ENCODE measurements at regions not wholly inside any gene's neighbourhood (a gene's known extent, or its start where the extent isn't known, plus 50 kb on each side); places are given as distances from the start of the nearest gene placed in this dataset.

DNA sequence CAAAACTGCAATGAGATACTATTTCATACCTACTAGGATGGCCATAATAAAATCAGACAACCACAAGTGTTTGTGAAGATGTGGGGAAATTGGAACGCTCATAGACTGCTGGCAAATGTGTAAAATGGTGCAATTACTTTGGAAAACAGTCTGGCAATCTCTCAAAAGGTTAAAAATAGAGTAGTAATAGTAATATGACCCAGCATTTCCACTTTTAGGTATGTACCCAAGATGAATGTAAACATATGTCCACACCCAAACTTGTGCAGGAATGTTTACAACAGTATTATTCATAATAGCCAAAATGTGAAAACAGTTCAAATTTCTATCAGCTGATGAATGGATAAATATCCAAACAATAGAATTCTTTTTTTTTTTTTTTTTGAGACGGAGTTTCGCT, 731.6 kb upstream of the ANKRD30A start:
- Histone ChIP-seq H3K4me1 (no peaks in the 10 kb centered on the region), H3K27ac (no peak overlapping the region), H3K4me3 (no peak overlapping the region), H3K27me3 (no peaks in the 10 kb centered on the region), H3K36me3 (no peaks in the 10 kb centered on the region), H3K9me3 (peaks cover 0 to 6% of the 10 kb centered on the region in 2 donors)
- TF ChIP-seq, protein P1, sequence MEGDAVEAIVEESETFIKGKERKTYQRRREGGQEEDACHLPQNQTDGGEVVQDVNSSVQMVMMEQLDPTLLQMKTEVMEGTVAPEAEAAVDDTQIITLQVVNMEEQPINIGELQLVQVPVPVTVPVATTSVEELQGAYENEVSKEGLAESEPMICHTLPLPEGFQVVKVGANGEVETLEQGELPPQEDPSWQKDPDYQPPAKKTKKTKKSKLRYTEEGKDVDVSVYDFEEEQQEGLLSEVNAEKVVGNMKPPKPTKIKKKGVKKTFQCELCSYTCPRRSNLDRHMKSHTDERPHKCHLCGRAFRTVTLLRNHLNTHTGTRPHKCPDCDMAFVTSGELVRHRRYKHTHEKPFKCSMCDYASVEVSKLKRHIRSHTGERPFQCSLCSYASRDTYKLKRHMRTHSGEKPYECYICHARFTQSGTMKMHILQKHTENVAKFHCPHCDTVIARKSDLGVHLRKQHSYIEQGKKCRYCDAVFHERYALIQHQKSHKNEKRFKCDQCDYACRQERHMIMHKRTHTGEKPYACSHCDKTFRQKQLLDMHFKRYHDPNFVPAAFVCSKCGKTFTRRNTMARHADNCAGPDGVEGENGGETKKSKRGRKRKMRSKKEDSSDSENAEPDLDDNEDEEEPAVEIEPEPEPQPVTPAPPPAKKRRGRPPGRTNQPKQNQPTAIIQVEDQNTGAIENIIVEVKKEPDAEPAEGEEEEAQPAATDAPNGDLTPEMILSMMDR (IDR thresholded peaks at IDR 0.05): no peak
- no peak for ATAC-seq
- DNase-seq: no peak
- intact Hi-C loops (cut with DNase I): no loop called here

DNA sequence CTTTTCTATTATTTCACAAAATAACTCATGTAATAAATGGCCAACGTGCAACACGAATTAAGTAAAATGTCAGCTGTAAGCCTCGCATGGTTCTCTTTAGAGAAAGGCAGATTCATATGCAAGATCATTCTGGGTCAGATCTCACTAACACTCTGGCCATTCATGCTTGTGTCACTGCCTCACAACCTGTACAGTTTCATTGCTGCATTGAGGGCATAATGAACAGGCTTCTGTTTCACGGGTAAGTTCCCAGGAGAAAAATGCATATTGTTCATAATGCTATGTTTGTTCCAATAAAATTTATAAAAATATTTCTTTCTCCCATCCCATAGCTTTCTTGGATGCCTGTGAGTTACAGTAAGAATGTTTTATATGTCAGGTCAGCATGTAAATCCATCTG, 734.0 kb upstream of the ANKRD30A start:
- H3K36me3 ChIP-seq: no peaks in the 10 kb centered on the region
- H3K27ac ChIP-seq: no peak overlapping the region
- no peak for DNase-seq
- peaks cover 0 to 10% of the 10 kb centered on the region in 2 donors for H3K9me3 ChIP-seq
- TF ChIP-seq, protein P1 (IDR thresholded peaks at IDR 0.05): no peak
- no peaks in the 10 kb centered on the region for H3K27me3 ChIP-seq
- no peaks in the 10 kb centered on the region for H3K4me1 ChIP-seq
- intact Hi-C loops (cut with DNase I): no loop called here
- ATAC-seq: no peak
- no peak overlapping the region for H3K4me3 ChIP-seq

DNA sequence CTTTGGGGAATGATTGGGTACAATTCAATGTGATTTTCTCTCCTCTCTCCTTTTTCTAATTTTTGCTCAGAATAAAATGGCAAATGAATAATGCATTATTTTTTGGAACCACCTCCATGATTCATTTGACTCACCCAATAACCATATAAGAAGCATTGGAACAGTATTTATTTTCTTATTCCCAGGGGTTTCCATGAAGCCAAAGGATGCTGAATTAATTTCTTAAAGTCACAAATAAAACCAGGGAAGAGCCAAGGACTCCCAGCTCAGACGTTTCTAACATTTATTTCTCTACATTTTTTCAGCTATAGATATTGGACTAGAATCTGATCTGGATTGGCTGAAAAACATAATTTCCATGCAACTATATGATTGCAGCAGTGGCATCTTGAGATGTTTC, 735.2 kb upstream of the ANKRD30A start:
- Histone ChIP-seq H3K4me1 (no peaks in the 10 kb centered on the region), H3K27me3 (no peaks in the 10 kb centered on the region), H3K4me3 (no peak overlapping the region), H3K9me3 (peaks cover 0 to 10% of the 10 kb centered on the region in 2 donors), H3K36me3 (no peaks in the 10 kb centered on the region), H3K27ac (no peak overlapping the region)
- intact Hi-C loops (cut with DNase I): no loop called here
- ATAC-seq (no peak), DNase-seq (no peak)
- TF ChIP-seq, protein P1 (IDR thresholded peaks at IDR 0.05): no peak

DNA sequence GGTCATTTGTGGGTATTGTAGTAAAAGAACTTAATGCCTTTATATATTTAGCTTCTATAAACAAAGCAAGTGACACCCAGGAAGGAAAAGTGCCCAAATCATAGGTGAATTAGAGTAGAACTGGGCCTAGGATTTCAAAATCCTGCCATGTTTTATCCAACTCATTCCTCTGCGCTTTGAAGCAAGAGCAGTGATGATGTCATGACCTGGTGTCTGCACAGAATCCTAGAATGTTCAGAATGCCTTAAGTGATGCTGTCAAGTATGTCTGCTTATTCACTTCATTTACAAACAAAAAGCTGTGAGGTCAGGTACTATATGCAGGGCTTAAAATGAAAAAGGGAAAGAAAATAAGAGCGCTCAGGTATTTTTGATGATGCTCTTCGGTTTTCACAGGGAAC, 737.2 kb upstream of the ANKRD30A start:
- ATAC-seq: no peak
- Histone ChIP-seq H3K4me3 (no peak overlapping the region), H3K4me1 (no peaks in the 10 kb centered on the region), H3K27ac (no peak overlapping the region), H3K36me3 (no peaks in the 10 kb centered on the region), H3K9me3 (peaks cover 0 to 9% of the 10 kb centered on the region in 2 donors), H3K27me3 (no peaks in the 10 kb centered on the region)
- no peak for DNase-seq
- intact Hi-C loops (cut with DNase I): no loop called here
- TF ChIP-seq, protein P1 (IDR thresholded peaks at IDR 0.05): no peak

DNA sequence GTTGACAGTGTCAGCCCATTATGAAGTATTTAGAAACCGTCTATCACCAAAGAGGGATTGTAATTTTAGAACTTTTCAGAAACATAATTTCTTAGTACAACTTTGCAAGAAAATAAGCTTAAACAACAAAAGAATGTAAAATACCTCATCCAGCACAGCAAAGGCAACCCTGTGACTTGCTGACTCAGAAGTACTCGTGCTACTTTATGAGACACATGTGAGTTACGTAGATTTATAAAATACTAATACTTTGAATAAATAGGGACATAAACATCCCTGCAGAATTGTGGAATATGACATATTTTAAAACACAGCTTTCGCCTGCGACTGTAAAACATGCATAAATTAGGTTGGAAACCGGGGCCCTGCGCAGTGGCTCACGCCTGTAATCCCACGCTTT, 739.7 kb upstream of the ANKRD30A start:
- ATAC-seq (no peak), DNase-seq (no peak)
- Histone ChIP-seq H3K9me3 (peaks cover 0 to 14% of the 10 kb centered on the region in 2 donors), H3K4me1 (no peaks in the 10 kb centered on the region), H3K4me3 (no peak overlapping the region), H3K27me3 (no peaks in the 10 kb centered on the region), H3K27ac (no peak overlapping the region), H3K36me3 (no peaks in the 10 kb centered on the region)
- TF ChIP-seq, protein P1 (IDR thresholded peaks at IDR 0.05): no peak
- intact Hi-C loops (cut with DNase I): no loop called here

Measured in left lung (tissue), 4 donors.